Body of pancreas (tissue), 4 donors: ENCODE measurements at regions not wholly inside any gene's neighbourhood (a gene's known extent, or its start where the extent isn't known, plus 50 kb on each side); places are given as distances from the start of the nearest gene placed in this dataset.

Experiments used
- POLR2A ChIP-seq, 3 donors: fragments of 450-650 bp; IDR thresholded peaks; one replicate each; pipeline ENCODE4 v1.6.1; 2016; ENCODE audit warnings: antibody characterized with exemption in 3 of 3, mild to moderate bottlenecking in 2 of 3
- TF ChIP-seq, protein P1 (sequence below), 7 experiments: fragments of 450-650 bp in 4 of 7; fragments of 200-600 bp in 3 of 7; sonication (generic) in 3 of 7; IDR thresholded peaks; one replicate each; pipeline ENCODE4 v1.5.1; 2016 to 2019; ENCODE audit warnings: antibody characterized with exemption in 7 of 7

DNA sequence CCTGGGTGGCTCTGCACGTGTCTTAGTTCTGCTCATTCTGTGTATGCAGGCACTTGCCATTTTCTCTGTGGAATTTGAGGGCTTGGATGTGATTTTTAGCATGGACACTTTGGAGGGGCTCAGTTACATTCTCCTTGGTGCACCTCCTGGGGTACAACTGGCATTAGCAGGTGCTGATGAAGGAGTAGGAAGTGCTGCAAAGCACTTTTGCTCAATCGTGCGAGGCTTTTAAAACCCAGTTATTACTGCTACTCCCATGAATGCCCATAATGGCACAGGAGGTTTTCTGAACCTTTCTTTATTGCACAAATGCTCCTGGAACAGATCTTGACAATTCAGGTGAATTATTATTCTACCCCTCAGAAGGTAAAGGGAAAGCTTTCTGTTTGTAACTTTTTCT, 78.7 kb downstream of the SLC25A47 start:
- TF ChIP-seq, protein P1, sequence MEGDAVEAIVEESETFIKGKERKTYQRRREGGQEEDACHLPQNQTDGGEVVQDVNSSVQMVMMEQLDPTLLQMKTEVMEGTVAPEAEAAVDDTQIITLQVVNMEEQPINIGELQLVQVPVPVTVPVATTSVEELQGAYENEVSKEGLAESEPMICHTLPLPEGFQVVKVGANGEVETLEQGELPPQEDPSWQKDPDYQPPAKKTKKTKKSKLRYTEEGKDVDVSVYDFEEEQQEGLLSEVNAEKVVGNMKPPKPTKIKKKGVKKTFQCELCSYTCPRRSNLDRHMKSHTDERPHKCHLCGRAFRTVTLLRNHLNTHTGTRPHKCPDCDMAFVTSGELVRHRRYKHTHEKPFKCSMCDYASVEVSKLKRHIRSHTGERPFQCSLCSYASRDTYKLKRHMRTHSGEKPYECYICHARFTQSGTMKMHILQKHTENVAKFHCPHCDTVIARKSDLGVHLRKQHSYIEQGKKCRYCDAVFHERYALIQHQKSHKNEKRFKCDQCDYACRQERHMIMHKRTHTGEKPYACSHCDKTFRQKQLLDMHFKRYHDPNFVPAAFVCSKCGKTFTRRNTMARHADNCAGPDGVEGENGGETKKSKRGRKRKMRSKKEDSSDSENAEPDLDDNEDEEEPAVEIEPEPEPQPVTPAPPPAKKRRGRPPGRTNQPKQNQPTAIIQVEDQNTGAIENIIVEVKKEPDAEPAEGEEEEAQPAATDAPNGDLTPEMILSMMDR (IDR thresholded peaks at IDR 0.05): no peak
- TF ChIP-seq POLR2A (IDR thresholded peaks at IDR 0.05): no peak
